GM12892 (cell line): ENCODE measurements at regions not wholly inside any gene's neighbourhood (a gene's known extent, or its start where the extent isn't known, plus 50 kb on each side); places are given as distances from the start of the nearest gene placed in this dataset.

Source experiments
- DNase-seq: peaks from one replicate; pipeline ENCODE4 v3.0.0; 2011; ENCODE audit not compliant: insufficient read length
- FAIRE-seq: peaks from 2 replicates; lab custom pipeline; 2011; peaks lifted over from hg19 to GRCh38; lab: Jason Lieb, UNC
- POLR2A ChIP-seq: IDR thresholded peaks from 2 replicates; pipeline ENCODE4 v1.6.1; 2011; ENCODE audit warnings: low read depth, low read length, control low read depth
- POLR2AphosphoS5 ChIP-seq: IDR thresholded peaks from 2 replicates; pipeline ENCODE4 v1.6.1; 2011; ENCODE audit warnings: low read depth, low read length, control low read depth
- TAF1 ChIP-seq: IDR thresholded peaks from 2 replicates; pipeline ENCODE4 v1.6.1; 2011; ENCODE audit warnings: low read depth, mild to moderate bottlenecking, control low read depth, low read length, borderline replicate concordance

DNA sequence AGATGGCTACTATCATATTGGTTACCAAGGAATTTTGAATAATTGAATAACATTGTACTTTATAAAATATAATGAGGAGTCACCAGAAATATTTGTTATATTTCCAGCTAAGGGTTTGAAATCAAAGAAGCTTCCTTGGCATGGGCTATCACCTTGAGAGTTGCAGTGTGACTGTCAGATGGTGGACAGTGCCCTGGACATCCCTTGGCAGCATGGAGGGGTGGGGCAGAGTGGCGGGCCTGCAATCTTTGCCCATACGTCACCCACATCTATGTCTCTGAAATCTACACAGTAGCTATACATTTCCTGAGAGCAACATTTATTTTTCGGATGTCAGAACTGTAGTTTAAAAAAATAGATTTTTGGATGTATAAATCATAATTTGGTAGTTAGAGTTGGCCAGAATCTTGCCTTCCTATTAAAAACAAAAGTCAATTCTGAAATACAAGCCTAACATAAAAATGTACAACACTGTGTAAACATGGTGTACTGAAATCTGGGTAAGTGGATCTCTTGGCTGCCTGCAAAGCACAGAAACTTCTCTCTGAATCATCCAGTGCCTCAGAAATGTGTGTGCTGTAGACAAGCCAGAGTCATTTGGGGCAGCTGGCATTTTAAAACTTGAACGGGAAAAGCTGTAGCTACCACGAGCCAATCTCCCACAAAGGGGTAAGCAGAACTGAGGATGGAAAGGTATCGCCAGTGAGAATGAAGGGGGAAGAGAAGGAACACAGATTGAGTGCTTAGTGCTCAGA, 124.2 kb upstream of the ARHGAP28 start:
- no peak for FAIRE-seq
- no peak for TF ChIP-seq TAF1
- no peak for TF ChIP-seq POLR2AphosphoS5
- TF ChIP-seq POLR2A, result no peak

DNA sequence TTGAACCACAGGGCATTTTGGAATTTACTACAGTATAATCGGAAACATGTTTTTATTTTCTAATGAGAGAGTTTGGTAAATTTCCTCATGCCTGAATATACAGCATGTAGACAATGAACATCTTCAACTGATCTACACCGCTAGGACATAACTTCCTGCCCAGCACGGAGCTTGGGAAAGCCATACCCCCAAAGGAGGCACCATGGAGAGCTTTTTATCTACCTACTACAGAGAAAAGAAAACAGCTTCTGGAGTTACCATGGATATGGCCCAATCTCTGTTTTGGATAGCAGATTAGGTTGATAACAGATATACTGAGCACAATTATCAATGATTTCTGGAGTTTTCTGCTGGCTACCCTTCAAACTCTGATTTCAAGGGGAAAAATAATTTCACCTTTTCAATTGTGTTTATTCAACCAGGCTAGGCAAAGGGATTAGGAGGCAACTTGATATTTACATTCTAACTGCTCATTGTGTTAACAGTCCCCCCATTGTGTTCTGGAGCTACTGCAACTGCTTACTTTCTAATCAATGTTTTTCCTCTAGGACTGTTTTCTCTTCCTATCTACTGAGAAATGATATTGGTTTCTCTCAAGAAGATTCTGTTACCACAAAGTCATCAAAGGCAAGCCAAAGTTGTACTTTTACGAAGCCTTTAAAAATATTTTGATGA, 123.0 kb upstream of the ARHGAP28 start:
- TF ChIP-seq POLR2A (no peak), POLR2AphosphoS5 (no peak), TAF1 (no peak)
- FAIRE-seq (no peak), DNase-seq (no peak)

More for the DNA sequence above, 124.2 kb upstream of the ARHGAP28 start:
- no peak for DNase-seq

DNA sequence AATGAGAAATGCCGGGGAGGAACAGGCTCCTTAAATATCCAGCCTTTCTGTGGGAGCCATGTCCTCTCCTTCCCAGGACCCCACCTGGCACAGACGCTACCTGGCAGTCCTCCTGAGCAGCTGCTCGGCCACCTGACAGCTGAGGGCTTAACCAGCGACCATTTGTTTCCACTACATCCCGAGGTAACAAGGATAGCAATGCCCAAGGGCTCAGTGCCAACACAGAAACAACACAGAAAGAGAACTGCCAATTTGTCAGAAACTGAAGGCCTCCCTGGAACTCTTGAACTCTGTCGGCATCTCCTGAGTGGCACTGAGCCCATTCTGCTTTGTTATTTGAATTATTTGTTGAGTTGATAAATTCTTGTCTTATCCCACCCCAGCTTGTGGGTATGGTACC, 122.2 kb upstream of the ARHGAP28 start:
- FAIRE-seq, result no peak
- DNase-seq, result no peak
- TF ChIP-seq POLR2A, result no peak

- TF ChIP-seq POLR2AphosphoS5, result no peak
- no peak for TF ChIP-seq TAF1
- no peak for TF ChIP-seq POLR2A
- DNase-seq (no peak), FAIRE-seq (no peak)
Observed at GRCh38 chr18:6609666-6610264, 119.8 kb upstream of the ARHGAP28 start.

DNA sequence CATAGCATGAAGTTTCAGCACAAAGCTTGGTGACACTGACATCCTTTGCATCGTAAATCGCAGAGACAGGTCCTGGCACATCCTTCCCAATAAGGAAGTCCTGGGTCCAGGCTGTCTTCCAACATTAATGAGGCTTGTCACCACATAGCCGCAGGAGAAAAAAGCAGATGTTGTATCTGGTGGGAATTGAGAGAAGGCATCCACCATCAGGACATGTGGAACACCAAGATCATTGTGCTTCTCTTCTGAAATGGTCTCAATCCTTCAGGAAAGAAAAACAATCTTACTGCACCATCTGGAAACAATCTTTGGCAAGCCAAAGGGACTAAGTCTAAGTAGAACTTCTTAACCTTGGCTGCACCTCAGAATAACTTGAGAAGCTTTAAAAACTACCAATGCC, 119.0 kb upstream of the ARHGAP28 start:
- no peak for DNase-seq
- no peak for FAIRE-seq
- no peak for TF ChIP-seq TAF1
- TF ChIP-seq POLR2AphosphoS5, result no peak
- no peak for TF ChIP-seq POLR2A

DNA sequence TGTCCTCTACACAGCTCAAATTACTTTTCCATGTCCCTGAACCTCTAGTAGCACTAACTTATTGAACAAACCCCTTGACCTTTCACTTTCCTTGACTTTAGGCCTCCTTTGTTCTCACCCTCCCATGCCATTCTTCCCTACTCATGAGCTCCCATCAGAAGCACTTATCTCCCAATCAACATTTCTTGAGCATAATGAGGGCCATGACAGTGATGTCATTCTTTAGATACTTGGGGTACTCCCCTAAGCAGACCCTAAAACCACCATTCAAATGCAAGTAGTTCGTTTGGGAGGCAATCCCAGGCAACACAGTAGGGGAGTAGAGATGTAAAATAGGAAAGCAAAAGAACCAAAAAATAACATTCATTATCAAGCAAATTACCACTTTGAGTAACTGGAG, 115.9 kb upstream of the ARHGAP28 start:
- DNase-seq, result no peak
- FAIRE-seq, result no peak
- TF ChIP-seq TAF1, result no peak
- TF ChIP-seq POLR2A, result no peak
- TF ChIP-seq POLR2AphosphoS5, result no peak

- FAIRE-seq, result no peak
- TF ChIP-seq TAF1, result no peak
- no peak for TF ChIP-seq POLR2A
- no peak for TF ChIP-seq POLR2AphosphoS5
- no peak for DNase-seq
Observed at GRCh38 chr18:6614952-6615351, 114.6 kb upstream of the ARHGAP28 start.

- FAIRE-seq, result no peak
- DNase-seq, result no peak
- TF ChIP-seq TAF1, result no peak
- TF ChIP-seq POLR2AphosphoS5, result no peak
- no peak for TF ChIP-seq POLR2A
Observed at GRCh38 chr18:6616981-6617380, 112.5 kb upstream of the ARHGAP28 start.

- DNase-seq (no peak), FAIRE-seq (no peak)
- TF ChIP-seq POLR2AphosphoS5 (no peak), POLR2A (no peak), TAF1 (no peak)
Observed at GRCh38 chr18:6621437-6621836, 108.1 kb upstream of the ARHGAP28 start.

DNA sequence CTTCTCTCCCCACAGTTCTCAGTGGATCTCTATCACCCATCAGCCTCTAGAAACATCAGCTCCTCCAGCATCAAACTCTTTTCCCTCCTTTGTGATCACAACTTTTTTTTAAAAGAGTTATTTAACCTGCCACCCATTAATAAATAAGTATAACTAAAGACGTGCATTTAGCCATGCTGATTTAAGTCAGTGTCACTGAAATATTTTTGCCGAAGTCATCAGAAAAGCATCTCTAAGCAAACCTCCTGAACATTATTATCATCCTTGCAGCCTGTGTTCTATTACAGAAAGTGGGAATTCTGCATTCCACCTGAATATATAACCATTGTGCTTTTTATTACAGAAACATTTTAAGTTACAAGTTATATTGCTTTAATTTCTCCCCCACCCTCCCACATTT, 106.2 kb upstream of the ARHGAP28 start:
- TF ChIP-seq POLR2AphosphoS5 (no peak), TAF1 (no peak), POLR2A (no peak)
- FAIRE-seq, result no peak
- no peak for DNase-seq

- TF ChIP-seq POLR2A (no peak), POLR2AphosphoS5 (no peak), TAF1 (no peak)
- FAIRE-seq, result no peak
- no peak for DNase-seq
Observed at GRCh38 chr18:6624271-6624660, 105.2 kb upstream of the ARHGAP28 start.

DNA sequence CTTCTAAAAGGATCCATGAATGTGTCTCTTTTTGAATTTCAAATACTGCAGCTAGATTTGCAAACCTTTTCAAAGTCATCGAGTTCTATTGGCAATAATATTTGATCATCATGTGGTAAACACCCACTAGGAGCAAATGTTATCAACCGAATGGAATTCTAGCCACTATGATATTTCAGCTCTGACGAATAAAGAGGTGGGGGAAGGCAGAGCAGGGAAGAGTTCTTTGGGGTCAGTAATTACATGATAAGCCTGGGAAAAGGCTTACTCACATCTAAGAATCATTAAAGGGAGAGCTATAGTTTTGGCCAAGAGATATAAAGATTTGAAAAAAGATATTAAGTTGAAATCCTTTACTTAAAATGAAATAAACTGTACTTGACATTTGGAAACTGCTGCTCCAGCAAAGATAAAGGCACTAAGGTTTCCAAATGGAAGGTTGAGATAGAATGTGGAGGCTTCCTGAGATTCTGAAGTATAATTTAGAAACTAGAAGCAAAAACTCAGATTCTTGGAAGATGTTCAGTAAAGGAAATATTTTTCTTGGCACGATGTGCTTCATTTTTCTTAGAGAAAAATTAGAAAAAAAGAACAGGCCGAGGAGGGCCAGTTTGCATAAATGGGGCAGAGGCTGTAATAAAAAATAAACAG, 104.7 kb upstream of the ARHGAP28 start:
- FAIRE-seq (no peak), DNase-seq (no peak)
- TF ChIP-seq POLR2AphosphoS5, result no peak
- no peak for TF ChIP-seq TAF1
- TF ChIP-seq POLR2A, result no peak
